Islet precursor cell (in vitro differentiated cells): ENCODE measurements at regions not wholly inside any gene's neighbourhood (a gene's known extent, or its start where the extent isn't known, plus 50 kb on each side); places are given as distances from the start of the nearest gene placed in this dataset.

Experiments used
- DNase-seq: peaks from one replicate; pipeline ENCODE4 v3.0.0-alpha.2; 2018

DNA sequence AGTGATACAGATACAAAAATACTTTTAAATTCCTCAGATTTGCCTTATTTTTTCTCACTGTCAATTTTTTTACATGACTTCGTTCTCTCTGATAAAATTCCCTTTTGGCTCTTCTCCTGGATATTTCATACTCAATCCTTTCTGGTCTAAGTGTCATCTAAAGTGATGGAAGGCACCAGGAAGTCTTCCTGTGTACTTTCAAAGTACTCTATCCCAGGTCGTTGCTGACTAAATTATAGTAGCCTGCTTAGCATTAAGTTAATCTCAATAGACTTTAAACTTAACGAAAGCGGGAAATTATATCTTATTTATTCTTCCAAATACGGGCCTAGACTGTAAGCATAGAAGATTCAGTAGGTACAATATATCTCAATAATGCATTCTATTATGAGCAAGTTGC, 67.8 kb downstream of the CASP12 start:
- DNase-seq, result no peak

DNA sequence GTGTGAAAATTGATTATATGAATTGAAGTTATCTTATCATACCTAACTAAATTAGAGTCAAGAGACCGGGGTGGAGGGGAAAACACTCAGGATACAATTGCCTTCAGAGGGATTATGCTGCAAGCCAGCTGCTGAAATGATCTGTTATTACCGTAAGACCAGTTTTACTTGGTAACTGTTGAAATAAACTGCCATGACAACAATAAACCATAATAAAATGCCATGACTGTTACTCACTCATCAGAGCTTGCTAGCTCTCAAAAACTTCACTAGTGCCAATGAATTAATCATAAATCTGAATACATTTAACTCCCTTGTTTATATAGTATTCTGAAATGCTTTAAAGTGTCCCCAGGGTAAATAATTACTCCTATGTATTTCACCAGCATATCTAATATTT, 68.2 kb downstream of the CASP12 start:
- no peak for DNase-seq

DNA sequence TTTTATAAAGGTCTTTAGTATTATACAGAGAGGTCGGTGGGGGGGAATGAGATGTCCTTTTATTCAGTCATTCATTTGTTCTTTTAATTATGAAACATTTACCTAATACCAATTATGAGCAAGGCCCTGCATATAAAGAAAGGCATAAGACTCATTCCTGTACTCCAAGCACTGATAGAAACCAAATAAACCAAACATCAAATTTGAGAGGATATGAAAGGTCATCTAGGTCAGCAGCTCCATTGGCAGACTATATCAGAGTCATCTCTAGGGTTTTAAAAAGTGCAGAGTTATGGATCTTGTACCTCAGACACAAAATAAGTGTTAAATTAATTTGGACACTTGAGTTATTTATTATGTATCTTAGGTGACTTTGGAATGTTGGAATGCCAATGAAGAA, 71.5 kb downstream of the CASP12 start:
- no peak for DNase-seq

DNA sequence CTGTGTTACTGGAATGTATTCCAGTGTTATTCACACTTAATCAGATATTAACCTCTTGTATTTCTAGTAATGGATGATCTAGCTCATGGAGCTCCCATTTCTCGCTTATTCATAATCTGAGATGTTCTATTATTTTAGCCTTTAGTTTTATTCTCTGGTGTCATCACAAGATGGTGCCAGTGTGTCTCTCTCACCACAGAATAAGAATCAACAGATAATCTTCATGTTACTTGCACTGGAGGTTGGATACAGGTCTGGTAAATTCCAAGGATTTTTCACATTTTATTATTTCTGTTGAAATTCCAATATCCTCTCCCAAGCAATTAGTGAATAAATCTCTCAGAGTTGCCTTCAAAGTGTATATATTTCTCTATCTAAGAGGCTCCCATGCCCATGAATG, 74.6 kb downstream of the CASP12 start:
- no peak for DNase-seq

DNA sequence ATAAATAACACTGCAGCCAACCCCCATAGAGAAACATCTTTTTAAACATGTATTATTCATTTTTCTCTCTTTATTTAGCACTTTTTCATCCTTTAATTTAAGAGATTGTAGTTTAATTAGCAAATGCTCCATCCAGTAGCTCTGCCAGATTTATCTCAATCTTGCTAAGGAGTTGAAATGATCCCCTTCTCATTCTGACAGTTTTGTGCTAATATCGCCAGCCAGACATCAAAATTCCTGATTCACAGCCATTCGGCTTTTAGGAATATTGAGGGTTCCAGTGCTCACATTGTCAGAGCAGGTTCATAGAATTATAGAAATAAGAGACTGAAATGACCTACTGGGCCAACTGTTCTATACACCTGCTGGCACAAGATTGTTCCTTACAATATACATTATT, 77.8 kb downstream of the CASP12 start:
- no peak for DNase-seq

DNA sequence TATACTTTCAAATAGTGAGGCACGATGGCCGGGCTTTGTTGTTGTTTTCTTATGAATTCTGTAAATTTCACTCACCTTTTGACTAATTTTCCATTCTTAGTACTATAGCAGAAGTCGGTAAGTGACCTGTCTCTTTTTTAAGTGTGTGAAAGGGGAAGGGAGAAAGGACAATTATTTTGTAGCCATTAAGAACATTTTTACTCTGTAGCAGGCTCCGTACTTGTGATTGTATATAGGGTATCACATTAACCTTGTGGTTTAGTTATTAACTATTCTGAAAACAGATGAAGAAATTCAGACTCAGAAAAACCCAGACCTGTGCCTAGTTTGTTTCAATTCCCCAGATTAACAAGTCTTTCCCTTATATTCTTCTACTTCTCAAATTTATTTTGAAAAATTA, 78.7 kb downstream of the CASP12 start:
- DNase-seq, result no peak

DNA sequence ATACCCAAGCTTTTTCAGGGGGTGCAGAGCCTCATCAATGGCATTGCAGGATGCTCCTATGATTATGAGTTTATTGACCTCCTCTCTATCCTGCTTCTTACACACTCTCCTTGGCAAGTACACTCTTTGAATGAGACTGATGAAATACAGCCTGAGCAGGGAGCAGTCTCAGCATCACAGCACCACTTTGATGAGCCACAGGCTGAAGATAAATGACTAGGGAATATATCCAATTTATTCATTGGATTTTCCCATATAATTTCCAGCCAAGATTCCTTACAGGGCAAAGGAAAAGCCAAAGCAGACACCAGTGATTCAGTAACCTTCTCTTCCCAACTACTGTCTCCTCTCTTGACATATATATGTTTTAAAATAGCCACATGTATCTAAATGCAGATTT, 79.2 kb downstream of the CASP12 start:
- no peak for DNase-seq

DNA sequence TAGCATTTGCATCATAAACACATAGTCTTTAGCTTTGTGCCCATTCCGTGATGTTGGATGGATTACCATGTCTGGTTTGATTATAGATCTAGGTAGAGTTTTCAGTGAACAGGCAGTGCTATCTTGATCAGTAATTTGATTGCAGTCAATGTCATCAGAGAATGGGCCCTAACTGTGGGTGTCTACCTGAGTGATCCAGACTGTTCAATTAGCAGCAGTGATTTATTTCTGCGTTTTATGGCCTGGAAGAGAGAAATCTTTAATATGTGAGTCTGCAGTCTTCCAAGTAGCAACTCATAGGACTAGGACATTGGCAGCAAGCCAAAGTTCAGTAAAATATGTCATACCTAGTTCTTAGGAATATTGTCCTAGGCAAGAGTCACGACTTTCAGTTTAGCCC, 80.3 kb downstream of the CASP12 start:
- DNase-seq, result no peak

DNA sequence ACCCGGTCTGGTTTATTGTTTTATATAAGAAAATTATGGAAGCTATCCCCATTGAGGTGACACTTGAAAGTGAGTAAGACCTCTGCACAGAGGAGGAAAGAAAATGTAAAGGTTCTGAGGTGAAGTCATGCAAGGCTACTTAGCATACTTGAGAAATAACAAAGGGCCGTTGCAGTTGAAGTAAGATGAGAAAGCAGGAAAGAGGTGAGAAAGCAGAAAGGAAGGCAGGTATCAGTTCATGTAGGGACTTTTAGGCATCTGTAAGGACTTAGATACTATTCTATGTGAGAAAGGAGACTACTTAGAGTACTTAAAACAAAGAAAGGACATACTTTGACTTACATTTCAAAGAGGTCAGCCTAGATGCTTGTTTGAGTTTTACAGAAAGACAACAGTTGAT, 84.7 kb downstream of the CASP12 start:
- DNase-seq, result no peak

DNA sequence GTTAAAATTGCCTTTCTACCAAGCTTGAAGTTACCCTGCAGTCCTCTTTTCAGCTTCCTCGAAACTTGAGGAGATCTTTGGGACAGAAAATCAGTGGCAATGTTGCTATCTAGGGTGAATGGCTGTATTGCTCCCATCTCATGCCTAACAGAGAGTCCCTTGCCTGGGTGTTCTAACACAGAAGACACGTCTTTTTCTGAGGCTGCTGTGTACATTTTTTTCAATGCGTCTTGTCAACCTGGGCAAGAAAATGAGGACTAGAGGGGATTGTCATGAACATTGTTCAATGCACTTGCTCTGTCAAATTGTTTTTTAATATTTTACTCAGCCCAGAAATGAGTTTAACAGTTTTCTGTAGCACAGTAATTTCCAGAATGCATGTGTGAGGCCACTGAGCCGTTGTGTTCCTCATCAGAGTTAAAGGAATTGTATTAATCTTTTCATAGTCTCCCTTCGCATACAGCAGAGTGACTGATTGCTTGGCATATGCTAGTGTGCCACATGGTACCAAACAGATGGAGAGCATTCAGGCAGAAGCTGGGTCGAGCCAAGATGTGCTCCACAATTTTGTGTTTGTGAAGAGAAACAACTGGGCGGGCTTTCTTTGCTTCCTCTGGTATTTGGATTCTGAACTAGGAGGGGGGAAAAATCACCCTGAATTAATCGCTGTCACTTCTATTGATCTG, 86.0 kb downstream of the CASP12 start:
- DNase-seq, result no peak

DNA sequence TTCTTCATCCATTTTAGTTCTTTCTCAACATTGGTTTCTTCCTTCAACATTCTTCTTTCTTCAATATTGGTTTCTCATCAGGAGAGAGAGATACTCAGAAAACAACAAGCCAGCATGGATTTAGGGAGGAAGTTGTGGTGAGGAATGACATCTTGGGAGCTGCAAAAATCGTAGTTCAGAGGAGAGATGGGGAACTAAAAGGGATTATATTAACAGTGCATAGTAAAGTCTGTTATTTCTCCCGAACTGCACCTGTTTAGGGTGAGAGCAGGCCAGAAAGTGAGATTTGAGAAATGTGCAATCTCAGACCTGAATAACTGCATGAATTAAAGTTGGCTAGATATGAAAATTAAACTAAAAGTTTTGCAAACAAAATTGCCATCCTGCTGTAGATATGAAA, 94.5 kb downstream of the CASP12 start:
- no peak for DNase-seq

DNA sequence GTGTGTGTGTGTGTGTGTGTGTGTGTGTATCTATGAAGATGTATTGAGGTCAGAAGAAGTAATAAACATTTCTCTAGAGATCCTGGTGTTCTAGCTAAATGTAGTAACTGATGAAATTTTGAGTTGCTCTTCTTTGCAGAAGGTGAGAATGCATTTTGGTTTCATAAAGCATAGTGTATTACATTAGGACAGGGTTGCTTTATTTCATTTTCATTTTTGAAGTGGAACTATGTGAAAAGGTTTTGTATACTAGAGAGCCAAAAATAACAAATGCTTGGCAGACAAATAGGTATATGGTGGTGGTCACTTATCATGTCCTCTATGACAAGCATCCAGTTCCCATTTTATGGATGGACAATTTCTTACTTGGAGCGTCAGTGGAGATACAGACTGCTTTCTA, 99.0 kb downstream of the CASP12 start:
- no peak for DNase-seq

DNA sequence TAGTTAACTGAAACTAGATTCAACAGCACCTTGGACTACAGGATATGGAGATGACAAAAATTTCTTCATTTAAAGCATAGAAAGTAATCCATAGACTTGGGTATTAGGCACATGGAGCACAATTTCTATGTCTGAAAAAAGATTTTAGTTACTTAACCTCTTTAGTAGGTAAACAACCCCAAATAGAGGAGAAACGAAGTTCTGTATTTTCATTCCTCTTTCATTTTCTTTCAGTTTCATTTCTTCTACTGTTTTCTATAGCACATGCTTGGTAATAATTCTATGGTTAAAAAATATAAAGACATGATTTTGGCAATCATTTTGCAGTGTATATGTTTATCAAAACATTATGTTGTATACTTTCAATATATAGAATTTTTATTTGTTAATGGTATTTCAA, 99.5 kb downstream of the CASP12 start:
- no peak for DNase-seq

DNA sequence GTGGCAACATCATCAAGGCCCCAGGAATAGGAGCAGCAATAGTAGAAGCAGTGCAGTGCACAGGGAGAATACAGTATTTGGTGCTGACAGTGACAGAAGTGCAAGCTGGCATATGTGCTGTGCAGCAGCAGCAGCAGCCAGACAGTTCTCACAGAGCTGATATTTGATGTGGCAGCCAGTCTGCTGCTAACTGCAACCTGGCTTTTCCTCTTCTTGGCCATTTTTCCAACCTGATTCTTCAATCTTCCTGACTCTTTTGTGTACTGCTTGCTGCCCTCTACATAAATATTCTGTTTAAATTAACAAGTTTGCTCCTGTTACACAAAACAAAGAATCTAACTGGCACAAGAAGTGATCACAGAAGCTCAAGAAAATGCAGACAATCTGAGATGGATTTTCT, 102.0 kb downstream of the CASP12 start:
- no peak for DNase-seq

DNA sequence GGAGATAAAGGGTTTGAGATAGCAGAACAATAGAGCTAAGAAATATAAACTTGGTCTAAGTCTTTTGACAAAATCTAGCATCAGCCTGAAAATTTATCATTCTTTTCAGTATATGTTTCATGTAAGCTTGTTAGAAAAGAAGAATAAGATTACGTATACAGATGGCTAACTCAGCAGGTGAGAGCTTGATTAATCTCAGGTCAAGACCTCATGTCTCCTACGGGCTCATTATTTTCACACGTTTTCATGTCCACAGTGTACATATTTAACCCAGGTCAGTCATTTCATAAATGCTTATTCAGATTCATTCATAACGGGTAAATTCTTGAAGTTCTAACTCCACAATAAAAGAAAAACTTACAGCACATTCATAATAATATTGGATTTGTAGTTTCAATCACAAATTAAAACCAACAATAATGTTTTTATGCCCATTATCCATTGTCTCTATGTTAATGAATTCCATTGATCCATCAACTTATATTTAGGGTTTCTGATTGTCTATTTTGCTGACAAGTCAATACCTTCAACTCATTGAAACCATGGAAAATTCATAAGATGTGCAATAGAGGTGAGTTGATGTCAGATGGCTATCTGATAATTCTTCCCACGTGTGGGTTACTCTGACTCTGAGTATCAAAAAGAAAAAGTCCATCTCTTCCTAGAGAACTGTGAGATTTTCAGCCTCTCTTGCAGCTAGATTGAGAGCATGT, 102.6 kb downstream of the CASP12 start:
- no peak for DNase-seq

DNA sequence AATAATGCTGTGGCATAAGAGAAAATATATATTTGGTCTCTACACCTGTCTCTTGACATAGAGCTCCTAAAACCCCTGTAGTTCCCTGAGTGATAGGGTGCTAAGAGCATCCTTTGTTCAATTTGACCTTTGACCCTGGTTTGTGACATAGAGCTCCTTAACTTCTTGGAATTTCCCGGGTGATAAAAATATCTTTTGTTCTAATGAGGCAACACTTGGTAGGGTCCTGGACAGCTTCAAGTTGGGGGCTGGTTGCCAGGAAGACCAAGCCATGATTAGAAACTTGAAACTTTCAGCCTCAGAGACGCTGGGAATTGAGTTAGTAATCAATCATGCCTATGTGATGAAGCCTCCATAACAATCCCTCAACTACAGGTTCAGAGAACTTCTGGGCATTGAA, 105.4 kb downstream of the CASP12 start:
- DNase-seq, result no peak

DNA sequence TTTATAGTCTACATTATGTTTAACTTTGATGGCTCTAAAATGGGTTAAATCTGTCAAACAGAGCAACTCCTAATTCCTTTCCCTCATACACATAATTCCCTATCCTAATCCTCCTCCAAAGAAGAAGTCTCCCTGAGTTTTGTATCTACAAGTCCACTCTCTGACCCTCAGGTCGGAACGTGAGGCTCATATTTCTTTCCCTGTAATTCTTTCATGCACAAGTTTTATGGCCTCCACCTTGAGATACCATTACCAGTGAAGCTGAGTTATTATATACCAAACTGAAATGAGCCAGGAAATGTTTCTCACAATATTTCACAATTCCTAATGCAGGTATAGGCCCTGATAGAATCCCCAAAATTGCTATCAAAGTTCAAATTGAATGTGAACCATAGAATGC, 106.4 kb downstream of the CASP12 start:
- DNase-seq, result no peak

DNA sequence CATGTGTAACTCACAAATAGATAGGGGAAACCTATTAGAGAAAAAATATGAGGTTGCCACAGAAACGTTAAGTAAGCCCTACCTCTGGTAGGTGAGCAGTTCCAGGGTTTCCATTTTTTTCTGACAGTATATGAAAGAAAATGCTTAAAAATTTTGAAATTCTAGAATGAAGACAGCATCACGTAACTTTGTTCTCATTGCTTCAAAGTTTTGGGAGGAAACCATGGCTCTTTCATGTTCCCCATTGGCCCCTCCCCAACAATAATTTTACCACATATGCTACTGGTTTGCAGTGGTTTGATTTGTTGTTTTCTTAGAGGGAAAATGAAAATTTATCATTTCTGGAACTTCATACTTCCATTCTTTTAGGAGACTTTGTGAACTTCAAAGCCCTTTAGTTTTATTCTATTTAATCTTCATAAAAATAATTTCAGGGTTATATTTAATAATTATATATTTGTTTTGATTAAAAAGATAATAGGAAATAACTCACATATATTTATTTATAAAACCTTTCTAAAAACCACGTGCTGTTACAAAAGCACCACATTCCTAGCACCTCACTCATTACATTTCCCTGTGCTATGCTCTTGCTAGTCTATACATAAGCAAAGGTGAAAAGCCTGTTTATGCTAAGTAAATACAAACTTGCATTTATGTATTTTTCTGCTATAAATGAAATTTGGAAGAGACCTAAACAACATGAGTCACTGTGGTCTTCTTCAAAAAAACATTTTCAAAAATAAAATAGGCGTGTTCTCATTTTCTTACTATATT, 113.4 kb downstream of the CASP12 start:
- no peak for DNase-seq

DNA sequence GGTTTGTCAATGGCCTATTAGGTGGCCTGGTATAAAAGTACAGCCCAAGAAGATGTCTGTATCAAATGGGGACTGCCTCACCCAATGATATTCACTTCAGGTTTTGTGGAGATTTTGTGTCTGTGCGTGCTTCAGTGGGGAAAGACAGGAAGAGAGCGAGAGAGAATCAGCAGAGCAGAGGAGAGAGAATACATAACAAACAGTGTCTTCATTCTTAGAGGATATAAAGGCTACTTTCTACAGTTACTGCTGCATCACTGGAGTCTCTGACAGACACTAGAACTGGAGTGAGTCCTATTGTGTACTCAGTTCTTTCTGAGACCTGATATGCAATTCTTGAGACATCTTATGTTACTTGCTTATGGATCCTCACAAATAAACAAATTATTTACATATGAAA, 115.0 kb downstream of the CASP12 start:
- DNase-seq, result no peak

DNA sequence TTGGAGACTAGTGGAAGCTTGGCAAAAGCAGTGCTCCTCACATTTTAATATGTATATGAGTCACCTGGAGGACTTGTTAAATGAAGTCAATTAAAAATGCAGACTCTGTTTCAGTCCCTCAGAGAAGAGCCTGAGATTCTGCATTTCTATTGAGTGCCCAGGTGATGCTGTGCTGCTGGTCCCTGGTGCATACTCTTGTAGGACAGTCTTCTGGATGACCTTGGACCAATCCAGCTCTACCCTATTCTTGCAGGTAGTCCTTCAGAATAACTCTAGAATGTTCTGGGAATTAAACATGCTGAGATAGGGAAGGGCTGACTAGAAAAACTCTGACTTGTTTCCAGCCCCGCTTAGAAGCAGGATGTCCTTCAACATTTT, 115.9 kb downstream of the CASP12 start:
- DNase-seq, result no peak

DNA sequence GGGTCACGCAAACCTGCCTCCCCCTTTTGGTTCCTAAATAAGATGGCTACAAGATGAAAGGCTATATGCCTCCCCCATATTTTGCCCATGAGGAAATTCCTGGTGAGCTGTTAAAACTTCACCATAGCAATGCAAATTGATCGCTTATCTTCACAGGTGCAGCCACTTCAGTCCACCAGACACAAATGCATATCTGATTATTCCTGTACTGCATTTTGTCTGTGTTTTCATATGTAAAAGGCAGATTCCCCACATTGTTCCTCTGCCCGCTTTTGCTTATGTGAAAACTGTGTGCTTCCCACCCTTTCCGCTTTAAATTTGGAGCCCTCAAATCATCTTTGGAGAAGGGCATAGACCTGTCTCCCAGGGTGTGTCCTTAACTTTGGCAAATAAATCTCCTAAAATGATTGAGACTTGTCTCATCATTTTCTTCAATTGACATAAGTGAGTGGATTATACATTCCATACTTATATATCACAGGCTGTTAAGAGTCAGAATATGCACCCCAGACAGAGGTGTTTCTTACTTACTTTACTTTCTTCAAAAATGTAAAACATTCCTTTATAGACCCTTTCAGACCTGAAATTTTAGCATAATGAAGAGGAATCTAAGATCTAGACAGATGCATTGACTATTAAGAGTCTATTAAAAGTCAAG, 116.4 kb downstream of the CASP12 start:
- no peak for DNase-seq

DNA sequence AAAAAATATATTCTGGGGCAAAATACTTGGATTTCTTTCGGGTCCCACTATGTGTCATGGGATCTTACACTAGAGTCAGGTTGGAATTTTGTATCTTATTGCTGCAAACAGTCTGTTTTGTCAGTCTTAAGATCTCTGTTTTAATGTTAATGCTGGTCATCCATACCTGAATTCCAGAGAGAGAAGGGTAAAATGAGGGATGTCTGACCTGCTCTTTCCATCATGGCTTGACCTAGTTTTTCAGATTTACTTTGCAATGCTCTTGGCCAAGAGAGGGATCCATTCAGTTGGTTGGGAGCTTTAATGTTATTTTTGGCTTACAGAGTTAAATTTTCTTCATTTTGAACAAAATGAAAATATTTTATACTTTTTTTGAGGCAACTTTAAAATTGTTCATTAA, 117.2 kb downstream of the CASP12 start:
- DNase-seq, result no peak

DNA sequence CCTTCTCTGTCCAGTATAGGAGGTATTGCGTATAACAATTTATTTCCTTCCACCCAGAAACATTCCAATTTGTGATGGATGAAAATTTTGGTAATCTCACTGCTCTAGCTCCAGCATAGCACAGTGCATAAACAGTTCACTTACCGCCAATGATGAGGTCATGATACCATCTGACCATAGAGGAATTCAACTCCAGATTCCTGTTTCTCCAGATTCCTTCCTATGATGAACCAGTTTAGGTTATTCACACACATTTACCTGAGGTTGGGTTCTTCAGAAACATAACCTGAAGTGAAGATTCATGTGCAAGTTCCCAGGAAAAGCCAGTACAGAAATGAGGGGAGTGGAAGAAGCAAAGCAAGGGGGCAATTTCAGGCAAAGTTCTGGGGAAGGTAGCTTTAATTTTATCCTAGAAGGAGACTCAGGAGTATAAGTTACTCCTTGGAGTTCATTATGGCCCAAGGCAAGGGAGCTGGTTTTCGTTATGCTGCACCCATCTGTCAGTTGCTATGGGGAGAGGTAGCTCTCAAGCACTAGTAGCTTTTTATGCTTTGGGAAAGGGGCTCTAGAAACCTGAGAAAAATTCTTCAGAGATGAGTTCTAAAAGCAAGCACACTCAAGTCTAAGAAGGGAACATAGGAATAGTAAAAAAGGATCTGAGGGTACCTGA, 121.6 kb downstream of the CASP12 start:
- DNase-seq, result peak; percentile 86
